Panc1 (cell line): ENCODE measurements at regions not wholly inside any gene's neighbourhood (a gene's known extent, or its start where the extent isn't known, plus 50 kb on each side); places are given as distances from the start of the nearest gene placed in this dataset.

Experiments used
- ATAC-seq: fragments of 200-7000 bp; cut with Tn5 transposase; 2 replicates; pipeline ENCODE4 v1.9.1; 2020; ENCODE audit warnings: mild to moderate bottlenecking, moderate library complexity
- BruUV-seq: library from RNA; stranded (reverse); fragments of 400-500 nt; replicated peaks from 2 replicates; lab custom pipeline; 2021; lab: Mats Ljungman, UMichigan
- CTCF ChIA-PET: fragments of 300-600 bp; sonication (Branson Sonifier 250); formaldehyde crosslinking; loops from one replicate; lab custom pipeline; 2022; ENCODE audit warnings: antibody characterized with exemption; lab: Charles Lee
- POLR2A ChIA-PET: fragments of 300-600 bp; sonication (Branson Sonifier 250); formaldehyde crosslinking; loops from one replicate; lab custom pipeline; 2022; ENCODE audit warnings: antibody characterized with exemption; lab: Charles Lee
- DNase-seq: peaks from one replicate; pipeline ENCODE4 v3.0.0-alpha.2; 2010; ENCODE audit warnings: low read depth, low spot score
- H3K27ac ChIP-seq: 2 replicates; pipeline ENCODE4 v1.5.1; 2011; ENCODE audit warnings: mild to moderate bottlenecking, low read length, inconsistent platforms
- H3K27me3 ChIP-seq: fragments of 200-500 bp; sonication (Bioruptor generic); 2 replicates; pipeline ENCODE4 v1.6.0; 2014; ENCODE audit warnings: low read length, inconsistent platforms; ENCODE audit not compliant: control insufficient read depth, insufficient read depth
- H3K36me3 ChIP-seq: fragments of 200-500 bp; sonication (Bioruptor generic); 2 replicates; pipeline ENCODE4 v1.5.1; 2014; ENCODE audit warnings: inconsistent platforms, mild to moderate bottlenecking, low read length, moderate library complexity; ENCODE audit not compliant: control insufficient read depth, insufficient read depth
- H3K4me1 ChIP-seq: 2 replicates; pipeline ENCODE4 v1.5.1; 2011; ENCODE audit warnings: inconsistent platforms, mild to moderate bottlenecking, low read length, moderate library complexity; ENCODE audit not compliant: control insufficient read depth, insufficient read depth
- H3K4me3 ChIP-seq, 2 experiments: 2 replicates each; pipeline ENCODE4 v1.5.1; 2011 to 2012; ENCODE audit warnings: low read depth in 2 of 2, low read length in 2 of 2, mild to moderate bottlenecking in 2 of 2, inconsistent platforms in 1 of 2, moderate library complexity in 1 of 2
- H3K9me3 ChIP-seq: fragments of 200-500 bp; sonication (Bioruptor generic); 2 replicates; pipeline ENCODE4 v1.5.1; 2014; ENCODE audit warnings: low read depth, mild to moderate bottlenecking, inconsistent platforms, low read length, moderate library complexity; ENCODE audit not compliant: control insufficient read depth, insufficient read depth
- CTCF ChIP-seq: fragments of 450-650 bp; IDR thresholded peaks from 2 replicates; pipeline ENCODE4 v1.5.1; 2017; ENCODE audit warnings: mild to moderate bottlenecking
- POLR2AphosphoS5 ChIP-seq: IDR thresholded peaks from 2 replicates; pipeline ENCODE4 v1.6.1; 2012; ENCODE audit warnings: mild to moderate bottlenecking, low read depth, low read length, moderate library complexity
- REST ChIP-seq, 2 experiments: IDR thresholded peaks; 2 replicates each; pipeline ENCODE4 v1.6.1; 2011 to 2012; ENCODE audit warnings: low read depth in 2 of 2, control low read depth in 1 of 2, low read length in 1 of 2, mild to moderate bottlenecking in 1 of 2, moderate library complexity in 1 of 2; ENCODE audit not compliant: insufficient read depth in 1 of 2
- SIN3A ChIP-seq: IDR thresholded peaks from 2 replicates; pipeline ENCODE4 v1.6.1; 2012; ENCODE audit warnings: low read depth, mild to moderate bottlenecking, low read length, moderate library complexity, borderline replicate concordance; ENCODE audit not compliant: insufficient read depth
- TCF7L2 ChIP-seq: IDR thresholded peaks from 2 replicates; pipeline ENCODE4 v1.6.1; 2011; ENCODE audit warnings: mild to moderate bottlenecking, low read depth, low read length, inconsistent platforms
- in situ Hi-C: cut with HindIII; loops from 2 replicates; pipeline ENCODE4 v1.10.0; 2016; ENCODE audit warnings: low sequenced_read_pairs, low pct_unique_long_range_greater_than_20kb
- intact Hi-C: fragments of 100-400 bp; cut with micrococcal nuclease; formaldehyde crosslinking; loops from one replicate; pipeline ENCODE4 v1.10.0; 2022; ENCODE audit not compliant: unreplicated experiment

DNA sequence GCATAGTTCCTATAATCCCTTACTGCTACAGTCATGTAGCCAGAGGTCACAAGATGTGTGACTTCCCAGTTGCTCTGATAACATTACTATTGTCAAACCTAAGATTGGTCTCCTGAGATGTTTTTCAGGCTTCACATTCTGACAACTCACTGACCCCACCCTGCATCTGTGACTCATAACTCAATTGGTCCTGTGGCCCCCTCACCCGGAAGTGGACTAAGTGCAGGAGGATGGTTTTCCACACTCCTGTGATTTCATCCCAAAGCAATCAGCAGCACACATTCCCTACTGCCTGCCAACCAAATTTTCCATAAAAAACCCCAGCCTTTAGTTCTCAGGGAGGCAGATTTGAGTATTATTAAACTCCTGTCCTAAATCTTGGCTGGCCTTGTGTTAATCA is 564.9 kb upstream of the ZNF385D start:
- CTCF ChIA-PET = no interaction called here
- POLR2A ChIA-PET = no interaction called here
- TF ChIP-seq POLR2AphosphoS5 (no peak), SIN3A (no peak), CTCF (no peak), TCF7L2 (no peak), REST (IDR thresholded peaks at IDR 0.05; ENCODE audit: insufficient read depth in 1 of 2, low read depth in 2 of 2, low read length in 1 of 2) (no peak)
- BruUV-seq = no TSS peak
- Histone ChIP-seq H3K9me3 (no peaks in the 10 kb centered on the region), H3K4me3 (no peak overlapping the region), H3K27ac (no peak overlapping the region), H3K4me1 (no peaks in the 10 kb centered on the region), H3K27me3 (no peaks in the 10 kb centered on the region), H3K36me3 (no peaks in the 10 kb centered on the region)
- ATAC-seq (no peak), DNase-seq (no peak)
- in situ Hi-C loops = no loop called here
- intact Hi-C loops = no loop called here

- POLR2A ChIA-PET = no interaction called here
- in situ Hi-C loops (no loop called here), intact Hi-C loops (no loop called here)
- TF ChIP-seq POLR2AphosphoS5 (no peak), SIN3A (no peak), CTCF (no peak), TCF7L2 (no peak), REST (IDR thresholded peaks at IDR 0.05; ENCODE audit: insufficient read depth in 1 of 2, low read depth in 2 of 2, low read length in 1 of 2) (no peak)
- BruUV-seq = no TSS peak
- Histone ChIP-seq H3K4me3 (no peak overlapping the region), H3K27ac (no peak overlapping the region), H3K4me1 (no peaks in the 10 kb centered on the region), H3K36me3 (no peaks in the 10 kb centered on the region), H3K27me3 (no peaks in the 10 kb centered on the region), H3K9me3 (no peaks in the 10 kb centered on the region)
- DNase-seq (no peak), ATAC-seq (no peak)
- CTCF ChIA-PET = no interaction called here
Measured at GRCh38 chr3:22318325-22318724, 567.3 kb upstream of the ZNF385D start.
